MM.1S (cell line): ENCODE measurements at regions not wholly inside any gene's neighbourhood (a gene's known extent, or its start where the extent isn't known, plus 50 kb on each side); places are given as distances from the start of the nearest gene placed in this dataset.

Source experiments
- CTCF ChIP-seq: fragments of 300-600 bp; sonication (generic); IDR thresholded peaks from 2 replicates; pipeline ENCODE4 v1.5.1; 2016; ENCODE audit warnings: antibody characterized with exemption, low read length, mixed read lengths
- EZH2 ChIP-seq: fragments of 300-600 bp; sonication (generic); optimal IDR thresholded peaks from 2 replicates; pipeline ENCODE3; 2017; ENCODE audit warnings: low read depth, mild to moderate bottlenecking, antibody characterized with exemption, low read length, mixed read lengths
- EZH2phosphoT487 ChIP-seq: fragments of 300-600 bp; sonication (generic); IDR thresholded peaks from 2 replicates; pipeline ENCODE4 v1.6.1; 2018; ENCODE audit warnings: antibody characterized with exemption, low read length

- TF ChIP-seq EZH2phosphoT487 (no peak), CTCF (no peak), EZH2 (no peak)
Observed at GRCh38 chr2:16084274-16084673, 143.9 kb downstream of the MYCN start.
